GM19468 (cell line): ENCODE measurements at regions not wholly inside any gene's neighbourhood (a gene's known extent, or its start where the extent isn't known, plus 50 kb on each side); places are given as distances from the start of the nearest gene placed in this dataset.
"Not testable (repeated sequence)": the region's sequence is repeated elsewhere in the genome, so short reads cannot be mapped to it uniquely, and the experiment has no call there.

ENCODE experiments used
- ATAC-seq: cut with Tn5 transposase; IDR thresholded peaks from one replicate; pipeline ENCODE4 v1.9.1; 2021; ENCODE audit warnings: mild to moderate bottlenecking, moderate library complexity, moderate number of reproducible peaks; ENCODE audit not compliant: unreplicated experiment; ENCODE audit errors: extremely low read depth

DNA sequence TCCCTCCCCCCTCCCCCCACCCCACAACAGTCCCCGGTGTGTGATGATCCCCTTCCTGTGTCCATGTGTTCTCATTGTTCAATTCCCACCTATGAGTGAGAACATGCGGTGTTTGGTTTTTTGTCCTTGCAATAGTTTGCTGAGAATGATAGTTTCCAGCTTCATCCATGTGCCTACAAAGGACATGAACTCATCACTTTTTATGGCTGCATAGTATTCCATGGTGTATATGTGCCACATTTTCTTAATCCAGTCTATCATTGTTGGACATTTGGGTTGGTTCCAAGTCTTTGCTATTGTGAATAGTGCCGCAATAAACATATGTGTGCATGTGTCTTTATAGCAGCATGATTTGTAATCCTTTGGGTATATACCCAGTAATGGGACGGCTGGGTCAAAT is 76.5 kb upstream of the DNAH5 start:
- not testable (repeated sequence) for ATAC-seq

DNA sequence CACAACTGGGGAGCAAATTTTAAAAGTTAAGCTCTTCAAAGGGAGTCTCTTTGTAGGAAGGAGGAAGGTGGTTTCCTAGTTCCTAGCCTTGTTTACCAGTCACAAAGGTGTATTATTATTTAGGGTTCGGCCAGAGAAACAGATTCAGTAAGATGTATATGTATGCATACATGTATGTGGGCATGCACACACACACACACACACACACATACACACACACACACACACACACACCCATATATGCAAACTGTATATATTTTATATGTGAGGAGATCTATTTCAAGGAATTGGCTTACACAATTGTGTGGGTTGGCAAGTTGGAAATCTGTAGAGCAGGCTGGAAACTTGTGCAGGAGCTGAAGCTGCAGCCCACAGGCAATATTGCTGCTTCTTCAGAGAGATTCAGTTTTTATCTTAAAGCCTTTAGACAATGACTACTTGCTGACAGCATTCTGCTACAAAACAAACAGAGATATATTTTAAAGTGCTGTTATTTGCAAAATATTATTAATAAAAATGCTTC is 75.3 kb upstream of the DNAH5 start:
- ATAC-seq, result no peak

DNA sequence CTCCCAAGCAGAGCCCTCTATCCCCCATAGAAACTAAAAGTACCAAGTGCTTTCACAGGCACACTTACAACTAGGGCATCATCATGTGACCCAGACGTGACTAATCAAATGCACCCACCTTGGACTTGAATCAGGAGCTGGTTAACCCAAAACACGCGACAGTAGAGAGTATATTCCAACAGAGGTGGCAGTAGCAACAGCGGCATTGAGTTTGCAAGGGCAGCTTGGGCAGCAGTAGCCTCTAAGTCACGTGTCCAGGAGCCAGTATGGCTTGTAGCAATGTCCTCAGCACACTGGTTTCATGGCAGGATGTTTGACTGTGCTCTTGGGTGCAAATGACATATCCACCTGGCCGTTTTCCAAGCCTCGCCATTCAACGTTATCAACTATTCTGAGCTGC is 73.4 kb upstream of the DNAH5 start:
- ATAC-seq, result no peak

DNA sequence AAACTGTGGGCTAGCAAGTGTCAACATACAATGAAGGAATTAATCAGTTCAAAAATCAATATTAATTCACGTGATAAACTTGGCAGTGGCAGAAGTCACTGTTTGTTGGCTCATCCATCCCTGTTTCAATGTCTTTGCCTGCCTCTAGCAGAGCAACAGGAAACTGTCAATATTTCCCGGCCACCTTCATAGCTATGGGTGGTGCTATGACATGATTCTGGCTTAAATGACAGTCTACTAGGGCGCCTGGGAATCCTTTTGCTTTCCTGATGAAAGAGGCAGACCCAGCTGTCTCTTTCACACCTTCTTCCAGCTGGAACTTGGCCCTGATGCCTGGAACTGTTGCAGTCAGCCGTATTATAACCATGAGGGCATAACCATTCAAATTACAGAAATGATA is 72.1 kb upstream of the DNAH5 start:
- no peak for ATAC-seq

DNA sequence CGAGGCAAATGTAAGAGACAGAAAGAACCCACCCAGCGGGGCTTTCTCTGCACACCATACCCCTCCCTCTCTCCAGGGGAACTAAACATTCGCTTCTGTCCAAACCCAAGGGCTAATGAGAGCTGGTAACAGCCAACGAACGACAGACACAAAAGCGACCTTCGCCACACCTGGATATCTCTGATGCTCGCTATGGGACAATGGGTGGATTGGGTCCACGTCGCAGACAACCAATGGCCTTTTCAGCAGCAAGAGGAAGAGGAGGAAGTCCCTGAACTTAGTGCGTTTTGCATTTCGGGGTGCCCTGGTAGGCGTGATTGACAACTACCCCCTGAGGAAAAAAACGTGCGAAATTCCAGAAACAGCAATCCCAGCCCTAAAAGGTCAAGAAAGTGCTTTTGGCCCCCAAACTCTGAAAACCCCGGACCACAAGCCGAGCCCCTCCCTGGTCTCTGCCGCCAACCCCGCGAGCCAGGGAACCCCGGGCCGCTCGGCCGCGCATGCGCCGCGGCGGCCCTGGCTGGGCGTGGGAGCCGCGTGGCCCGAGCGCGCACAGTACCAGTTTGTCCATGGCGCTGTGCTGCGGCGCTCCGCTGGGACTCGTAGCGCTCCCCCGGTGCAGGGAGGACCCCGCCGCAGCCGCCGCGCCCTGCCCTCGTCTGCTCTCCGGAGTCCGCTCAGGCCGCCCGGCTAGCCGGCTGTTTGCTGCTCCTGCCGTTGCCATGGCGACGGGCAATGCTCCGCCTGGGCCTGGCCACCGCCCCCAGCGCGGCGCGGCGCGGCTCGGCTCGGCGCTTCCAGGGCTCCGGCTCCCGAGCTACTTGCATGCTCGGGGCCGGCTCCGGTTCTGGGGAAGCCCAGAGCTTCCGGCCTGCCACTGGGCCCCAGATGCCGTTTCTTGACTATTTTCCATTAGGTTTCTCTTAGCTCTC is 66.9 kb upstream of the DNAH5 start:
- peak; percentile 84 for ATAC-seq

DNA sequence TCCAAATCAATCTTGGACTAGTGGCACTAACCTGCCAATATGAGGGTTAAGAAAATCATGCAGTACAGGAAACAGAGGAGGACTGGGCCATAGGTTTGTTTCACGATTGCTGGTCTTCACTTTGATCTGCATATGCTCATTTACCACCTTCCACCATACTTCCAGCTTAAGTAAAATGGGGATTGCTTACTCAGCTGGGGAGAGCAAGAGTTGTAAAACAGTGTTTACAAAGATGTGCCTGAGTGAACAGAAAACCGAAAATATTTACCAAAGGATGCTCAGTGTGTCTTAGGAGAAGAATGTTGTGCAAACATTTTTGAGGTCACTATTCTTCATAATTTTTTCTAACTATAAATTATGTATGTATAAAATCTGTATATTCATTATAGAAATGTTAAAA is 65.1 kb upstream of the DNAH5 start:
- no peak for ATAC-seq

DNA sequence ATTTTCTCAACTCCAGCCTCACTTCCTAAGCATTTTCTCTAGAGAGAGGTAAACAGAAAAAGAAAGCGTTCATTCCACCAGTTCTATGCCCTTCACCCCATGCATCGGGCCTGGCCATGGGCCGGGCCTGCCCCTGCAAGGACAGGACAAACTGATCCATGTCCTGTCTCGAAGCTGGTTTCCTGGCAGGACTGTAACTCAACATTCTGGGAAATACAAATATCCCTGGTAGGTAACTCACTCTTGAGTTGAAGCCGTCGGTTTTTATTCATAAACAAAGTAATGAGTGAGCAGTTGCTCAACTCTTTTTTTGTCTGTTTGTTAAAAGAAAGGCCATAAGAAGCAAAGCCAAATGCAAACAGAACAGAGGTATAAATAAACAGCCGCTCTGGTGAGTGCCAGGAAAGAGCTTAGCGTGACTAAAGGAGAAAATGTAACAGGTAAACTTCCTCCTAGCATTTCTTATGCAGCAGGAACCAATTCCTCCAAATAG is 64.4 kb upstream of the DNAH5 start:
- ATAC-seq, result no peak

DNA sequence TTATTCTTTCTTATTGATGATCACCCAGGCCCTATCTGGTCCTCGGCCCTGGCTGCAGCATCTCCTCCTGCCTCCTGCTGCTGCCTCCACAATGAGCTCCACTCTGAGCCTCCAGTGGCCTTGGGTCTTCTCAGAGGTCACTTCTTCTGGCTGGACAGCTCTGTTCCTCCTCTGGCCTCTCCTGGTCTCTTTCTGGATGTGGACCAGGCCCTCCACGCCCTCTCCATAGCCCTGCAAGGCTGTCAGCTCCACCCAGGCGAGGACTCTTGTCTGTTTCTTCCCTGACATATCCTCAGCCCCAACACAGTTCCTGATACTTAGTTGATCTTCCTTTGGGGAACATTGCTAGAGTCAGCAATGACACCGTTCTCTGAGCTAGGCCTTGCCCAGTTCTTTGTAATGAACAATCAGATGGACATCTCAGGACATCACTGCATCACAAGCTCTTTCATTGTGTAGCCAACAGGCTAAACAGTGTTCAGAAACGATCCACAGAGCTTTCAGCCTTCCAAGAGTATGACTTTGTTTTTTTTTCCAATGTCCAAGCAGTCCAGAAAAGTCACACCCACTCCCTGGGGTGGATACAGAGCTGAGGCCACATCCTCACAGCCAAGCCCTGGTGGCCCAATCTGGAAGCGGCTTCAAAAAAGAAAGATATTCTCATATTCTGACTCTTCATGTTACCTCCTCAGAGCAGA is 62.5 kb upstream of the DNAH5 start:
- ATAC-seq, result no peak

DNA sequence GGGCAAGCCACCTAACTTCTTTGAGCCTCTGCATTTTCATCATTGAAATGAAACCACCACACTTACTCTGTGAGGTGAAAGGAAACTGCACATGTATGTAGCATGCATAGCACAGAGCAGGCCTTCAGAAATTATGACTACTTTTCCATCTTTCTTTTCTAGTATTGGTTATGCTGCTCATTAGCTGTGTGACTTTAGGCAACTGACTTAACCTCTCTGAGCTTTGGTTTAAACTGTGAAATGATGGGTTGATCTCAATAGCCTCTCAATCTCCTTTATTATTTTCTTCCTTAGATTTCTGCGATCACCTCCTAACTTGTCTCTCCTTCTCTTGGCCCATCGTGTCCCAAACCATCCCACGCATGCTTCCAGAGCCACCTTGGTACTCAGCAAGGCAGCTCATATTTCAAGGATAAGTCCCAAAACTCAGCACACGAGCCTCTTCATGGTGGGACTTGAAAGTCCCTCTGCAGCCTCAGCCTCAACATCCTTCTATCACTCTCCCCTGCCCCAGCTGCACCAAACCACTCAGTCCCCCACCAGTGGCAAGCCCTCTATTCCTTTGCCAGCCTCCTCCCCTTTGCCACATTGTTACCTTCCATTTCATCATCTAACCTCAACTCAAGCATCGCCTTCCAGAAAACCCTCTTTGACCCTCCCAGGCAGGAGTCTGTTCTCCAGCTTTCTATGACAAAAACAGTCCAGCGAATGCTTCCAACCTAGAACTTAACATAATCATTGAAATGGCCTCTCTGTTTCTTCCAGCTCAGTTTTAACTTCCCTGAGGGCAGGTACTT is 60.3 kb upstream of the DNAH5 start:
- ATAC-seq, result no peak

DNA sequence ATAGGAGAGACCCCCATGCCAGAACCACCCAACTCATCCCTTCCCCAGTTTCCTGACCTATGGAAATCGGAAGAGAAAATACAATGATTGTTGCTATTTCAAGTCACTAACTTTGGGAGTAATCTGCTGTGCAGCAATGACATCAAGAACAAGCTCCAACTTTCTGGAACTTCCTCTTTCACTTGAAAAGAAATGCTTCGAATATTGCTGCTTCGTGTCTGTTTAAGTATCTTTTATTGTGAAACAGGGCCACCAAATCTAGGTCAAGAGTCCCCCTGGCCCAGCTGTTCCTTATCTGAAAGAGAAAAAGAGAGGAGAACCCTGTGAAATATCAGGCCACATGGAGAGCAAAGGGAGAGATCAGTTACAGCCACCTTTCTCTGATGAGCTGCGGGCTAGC is 59.4 kb upstream of the DNAH5 start:
- ATAC-seq, result no peak

DNA sequence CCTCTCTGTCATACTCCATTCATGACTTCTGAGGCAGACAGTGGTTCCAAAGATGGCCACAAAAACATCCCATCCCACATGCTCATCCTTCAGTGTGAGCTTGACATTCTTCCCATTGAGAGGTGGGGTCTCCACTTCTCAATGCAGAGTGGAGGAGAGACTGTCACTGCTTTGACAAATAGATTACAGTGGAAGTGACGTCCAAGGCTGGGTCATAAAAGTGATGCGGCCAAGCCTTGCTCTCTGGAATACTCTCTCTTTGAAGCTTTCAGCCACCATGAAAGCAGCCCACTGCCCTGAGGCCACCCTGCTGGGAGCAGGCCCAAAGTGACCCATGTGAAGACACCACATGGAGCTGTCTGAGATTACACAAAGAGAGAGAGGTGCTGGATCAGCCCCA is 59.0 kb upstream of the DNAH5 start:
- ATAC-seq, result no peak

DNA sequence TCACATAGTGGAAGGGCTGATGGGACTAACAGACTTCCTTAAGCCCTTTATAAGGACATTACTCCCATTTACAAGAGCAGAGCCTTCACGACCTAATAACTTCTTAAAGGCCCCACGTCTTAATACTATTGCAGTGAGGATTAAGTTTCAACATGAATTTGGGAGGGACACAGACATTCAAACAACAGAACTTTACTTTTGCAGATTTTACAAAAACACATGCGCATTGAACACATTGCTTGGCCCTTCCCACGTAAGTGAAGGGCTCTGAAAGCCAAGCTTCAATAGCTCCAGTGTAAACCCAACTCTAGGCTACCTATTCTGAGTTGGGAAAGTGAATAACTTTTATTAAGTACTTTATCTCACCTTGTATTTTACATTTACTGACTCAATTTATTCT is 53.8 kb upstream of the DNAH5 start:
- no peak for ATAC-seq

DNA sequence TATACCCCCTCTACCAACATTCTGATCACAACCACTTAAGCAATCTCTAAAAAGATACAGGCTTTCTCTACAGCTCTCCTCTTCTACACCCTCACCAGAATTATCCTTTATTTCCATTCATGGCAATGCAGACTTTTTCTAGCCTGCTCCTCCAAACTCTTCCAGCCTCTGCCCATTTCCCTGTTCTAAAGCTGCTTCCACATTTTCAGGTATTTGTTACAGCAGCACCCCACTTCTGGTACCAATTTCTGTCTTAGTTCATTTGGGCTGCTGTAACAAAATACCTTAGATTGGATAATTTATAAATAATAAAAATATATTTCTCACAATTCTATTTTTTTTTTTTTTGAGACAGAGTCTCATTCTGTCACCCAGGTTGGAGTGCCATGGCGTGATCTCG is 53.0 kb upstream of the DNAH5 start:
- no peak for ATAC-seq

DNA sequence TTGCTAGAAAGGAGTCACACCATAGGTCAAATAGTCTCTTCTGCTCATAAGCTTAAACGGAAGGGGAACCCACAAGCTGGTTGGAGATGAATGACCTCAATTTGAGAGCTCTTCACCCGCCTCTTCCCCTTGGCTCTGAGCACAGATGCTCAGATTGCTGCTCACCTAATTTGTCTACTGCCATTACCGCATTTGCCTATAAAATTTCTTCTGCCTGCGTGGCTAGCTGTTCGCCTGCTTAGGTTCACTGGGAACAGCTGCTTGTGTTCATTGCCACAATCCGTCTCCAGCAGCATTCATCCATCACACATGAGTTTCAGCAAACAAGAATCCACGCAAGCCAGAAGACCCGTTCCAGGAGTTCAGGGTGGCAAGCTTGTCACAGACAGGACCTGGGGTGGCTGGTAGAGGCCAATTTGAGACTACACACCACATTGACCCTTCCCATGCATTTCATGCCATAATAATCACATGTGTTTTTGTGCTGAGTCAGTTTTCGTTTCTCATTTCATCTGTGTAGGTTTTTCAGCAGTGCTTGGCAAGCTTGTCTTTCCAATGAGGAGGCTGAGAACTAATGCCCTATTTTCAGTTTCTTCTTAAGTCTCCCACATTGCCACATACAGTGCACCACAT is 50.2 kb upstream of the DNAH5 start:
- no peak for ATAC-seq
